Activated CD4-positive, alpha-beta T cell treated with anti-CD3 and anti-CD28 coated beads for 1 hour (primary cell): ENCODE measurements at regions not wholly inside any gene's neighbourhood (a gene's known extent, or its start where the extent isn't known, plus 50 kb on each side); places are given as distances from the start of the nearest gene placed in this dataset.

Experiments
- DNase-seq: peaks from one replicate; pipeline ENCODE4 v3.0.0-alpha.2; 2020

- DNase-seq: no peak
Observed at GRCh38 chr15:77557564-77557963, 75.1 kb downstream of the LINGO1 start.

DNA sequence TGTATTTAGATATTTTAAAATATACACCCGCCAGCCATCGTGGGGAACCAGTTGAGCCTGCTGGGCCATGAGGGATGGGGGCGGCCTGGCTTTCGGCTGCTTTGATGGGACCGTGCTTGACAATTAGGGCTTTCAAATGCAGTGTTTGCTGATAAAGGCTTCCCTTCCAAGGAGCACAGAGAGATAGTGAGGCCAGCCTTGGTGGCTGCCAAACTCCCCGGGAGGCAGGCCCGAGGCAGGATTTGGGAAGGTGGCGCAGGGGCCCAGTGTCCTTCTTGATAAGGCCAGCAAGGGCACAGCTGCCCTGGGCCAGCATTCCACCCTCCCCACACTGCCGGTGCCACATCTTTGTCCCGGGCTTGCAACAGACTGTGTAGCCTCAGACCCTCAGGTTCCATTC lies 75.6 kb downstream of the LINGO1 start:
- DNase-seq: no peak

DNA sequence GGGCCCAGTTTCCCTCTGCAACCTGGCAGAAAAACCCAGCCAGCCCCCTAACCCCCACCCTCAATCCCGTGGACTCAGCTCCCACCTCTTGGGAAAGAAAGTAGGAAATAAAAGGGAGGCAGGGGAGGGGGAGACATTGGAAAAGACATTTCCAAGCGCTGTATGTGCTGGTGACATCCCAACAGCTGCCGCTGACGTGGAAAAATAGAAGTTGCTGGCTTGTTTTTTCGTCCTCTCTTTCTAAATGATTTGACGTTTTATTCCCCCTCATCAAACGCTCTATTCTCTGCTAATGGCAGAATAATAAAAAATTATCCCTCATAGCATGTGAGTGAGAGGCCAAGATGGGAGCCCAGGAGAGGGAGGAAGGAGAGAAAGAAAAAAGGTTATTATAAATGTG lies 76.1 kb downstream of the LINGO1 start:
- no peak for DNase-seq

GRCh38 chr15:77555232-77555631 lies 77.5 kb downstream of the LINGO1 start:
- DNase-seq: no peak

DNA sequence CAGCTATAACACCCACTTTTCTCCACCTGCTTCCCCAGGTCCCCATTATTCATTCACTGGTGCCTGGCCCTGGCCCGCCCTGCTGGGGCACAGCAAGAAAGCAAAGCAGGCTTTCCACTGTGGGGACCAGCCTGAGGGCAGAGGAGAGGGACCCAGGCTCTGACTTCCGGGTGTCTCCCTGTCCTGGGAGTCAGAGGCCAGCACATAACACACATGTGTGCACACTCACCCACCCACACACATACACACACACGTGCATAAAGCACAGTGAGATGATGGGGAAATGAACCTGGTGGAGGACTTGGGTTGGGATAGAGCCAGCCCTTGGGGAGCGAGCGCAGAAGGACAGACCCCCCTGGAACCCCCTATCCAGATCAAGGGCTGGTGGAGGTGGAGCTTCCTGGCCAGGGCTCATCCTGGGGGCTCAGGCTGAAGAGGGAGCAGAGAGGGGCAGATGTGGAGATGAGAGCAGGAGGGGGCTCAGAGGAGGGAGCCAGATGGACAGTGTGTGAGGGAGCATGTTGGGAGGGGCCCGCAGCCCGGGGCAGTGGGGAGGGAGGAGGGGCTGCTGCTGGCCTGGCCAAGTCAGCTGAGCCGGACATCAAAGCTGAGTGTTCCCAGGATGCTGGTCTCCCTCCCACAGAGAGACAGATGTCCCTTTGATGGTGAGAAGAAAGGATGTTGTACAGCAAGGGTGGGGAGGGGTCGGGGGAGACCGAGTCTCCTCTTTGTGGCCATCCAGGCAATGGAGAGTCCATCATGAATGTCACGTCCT lies 78.2 kb downstream of the LINGO1 start:
- DNase-seq: no peak

DNA sequence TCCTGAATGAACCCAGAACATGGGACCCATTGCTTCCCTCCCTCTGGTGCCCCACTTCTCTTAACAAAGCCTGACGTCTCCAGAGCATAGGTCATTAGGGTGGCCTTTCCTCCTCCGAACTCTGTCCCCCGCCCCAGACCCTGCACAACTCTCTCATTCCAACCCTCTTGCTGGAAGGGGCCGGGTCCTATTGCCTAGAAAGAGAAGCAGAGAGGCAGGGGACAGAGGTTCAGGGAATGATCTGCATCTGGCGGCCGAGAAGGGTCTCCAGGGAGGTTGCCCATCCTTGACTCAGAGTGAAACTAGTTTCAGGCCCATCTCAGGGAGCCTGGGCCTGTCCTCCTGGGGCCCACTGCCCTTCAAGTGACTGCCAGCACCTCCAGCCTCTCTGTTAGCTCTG lies 79.0 kb downstream of the LINGO1 start:
- no peak for DNase-seq

DNA sequence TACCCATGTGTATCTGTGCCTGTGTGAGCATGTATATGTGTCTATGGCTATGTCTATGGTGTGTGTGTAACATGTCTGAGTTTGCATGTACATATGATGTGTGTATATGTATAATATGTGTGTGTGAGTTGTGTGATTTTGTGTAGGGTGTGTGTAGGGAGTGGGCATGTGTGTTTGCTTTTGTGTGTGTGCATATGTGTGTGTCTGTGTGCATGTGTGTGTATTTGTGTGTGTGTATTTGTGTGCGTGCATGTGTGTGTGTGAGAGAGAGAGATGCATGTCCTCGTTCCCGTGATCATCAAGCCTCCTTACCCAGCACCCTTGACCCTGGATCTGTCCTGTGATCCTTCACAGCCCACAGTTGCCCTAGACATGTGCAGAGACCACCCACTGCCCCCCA lies 79.5 kb downstream of the LINGO1 start:
- no peak for DNase-seq

DNA sequence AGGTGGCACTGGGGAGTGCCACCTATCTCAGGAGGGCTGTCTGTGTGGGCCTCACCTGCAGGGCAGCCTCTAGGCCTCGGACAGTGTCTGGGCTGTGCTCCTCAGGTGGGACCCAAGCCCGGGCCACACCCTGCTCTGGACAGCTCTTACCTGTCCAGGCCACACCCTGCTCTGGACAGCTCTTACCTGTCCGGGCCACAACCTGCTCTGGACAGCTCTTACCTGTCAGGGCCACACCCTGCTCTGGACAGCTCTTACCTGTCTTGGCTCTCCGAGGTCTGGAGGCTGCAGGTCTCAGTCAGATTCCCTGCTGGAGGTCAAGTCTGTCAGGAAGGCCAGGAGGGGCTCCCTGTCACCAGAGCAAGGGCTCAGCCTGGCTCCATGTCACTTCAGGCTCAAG lies 80.6 kb downstream of the LINGO1 start:
- DNase-seq: no peak

- no peak for DNase-seq
Observed at GRCh38 chr15:77550301-77551251, 82.1 kb downstream of the LINGO1 start.

GRCh38 chr15:77549576-77550288 lies 83.0 kb downstream of the LINGO1 start:
- DNase-seq: no peak

- no peak for DNase-seq
Observed at GRCh38 chr15:77548589-77549557, 83.8 kb downstream of the LINGO1 start.

- DNase-seq: no peak
Observed at GRCh38 chr15:77547801-77548588, 84.7 kb downstream of the LINGO1 start.

- no peak for DNase-seq
Observed at GRCh38 chr15:77546870-77547269, 85.8 kb downstream of the LINGO1 start.

DNA sequence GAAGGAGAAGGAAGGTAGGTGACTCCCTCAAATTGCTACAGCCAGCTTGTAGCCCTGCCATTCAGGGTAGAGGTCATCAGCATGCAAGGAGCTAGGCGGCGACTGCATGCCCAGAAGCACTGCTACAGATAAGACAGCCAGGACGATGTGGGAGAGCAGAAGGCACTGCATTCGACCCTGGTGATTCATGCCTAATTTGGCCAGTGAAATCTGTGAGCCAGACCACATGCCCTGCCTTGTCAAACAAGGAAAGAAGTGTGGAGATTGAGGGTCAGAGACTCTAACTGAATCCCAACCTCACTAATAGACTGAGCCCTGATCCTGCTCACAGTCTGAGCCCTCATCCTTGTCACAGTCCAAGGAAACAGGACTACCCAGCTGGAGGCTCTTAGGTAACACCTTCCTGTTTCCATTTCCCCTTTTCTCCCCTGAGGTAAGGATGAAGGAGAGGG lies 86.6 kb downstream of the LINGO1 start:
- no peak for DNase-seq

DNA sequence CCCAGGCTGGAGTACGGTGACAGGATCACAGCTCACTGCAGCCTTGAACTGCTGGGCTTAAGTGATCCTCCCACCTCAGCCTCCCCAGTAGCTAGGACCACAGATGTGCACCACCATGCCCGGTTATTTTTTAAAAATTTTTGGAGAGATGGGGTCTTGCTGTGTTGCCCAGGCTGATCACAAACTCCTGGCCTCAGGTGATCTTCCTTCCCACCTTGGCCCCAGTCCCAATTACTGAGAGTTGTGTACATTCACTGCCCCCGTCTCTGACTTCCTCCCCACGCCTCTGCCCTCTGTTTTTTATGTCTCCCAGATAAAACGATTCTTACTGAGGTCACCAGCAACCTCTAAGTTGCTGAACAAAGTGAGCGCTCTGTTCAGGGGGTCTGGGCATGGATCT lies 87.7 kb downstream of the LINGO1 start:
- DNase-seq: no peak

DNA sequence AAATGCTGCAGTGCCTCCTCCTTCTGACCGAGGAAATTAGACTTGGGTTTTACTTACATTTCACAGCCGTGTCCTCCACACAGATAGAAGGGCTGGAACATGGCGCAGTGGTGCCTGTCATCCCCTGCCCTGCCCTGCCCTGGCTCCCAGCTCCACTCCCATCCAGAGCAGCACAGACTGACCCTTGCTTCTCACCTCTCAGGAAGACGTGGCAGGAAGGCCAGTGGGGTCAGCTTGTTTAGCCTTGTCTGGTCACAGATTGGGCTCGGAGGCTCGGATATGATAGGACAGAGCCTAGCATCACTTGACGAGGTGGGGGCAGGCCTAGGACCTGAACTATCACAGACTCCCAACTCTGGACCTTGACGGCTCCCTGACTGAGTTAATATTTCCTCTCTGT lies 88.5 kb downstream of the LINGO1 start:
- DNase-seq: no peak

GRCh38 chr15:77543159-77543882 lies 89.4 kb downstream of the LINGO1 start:
- DNase-seq: peak; percentile 61

DNA sequence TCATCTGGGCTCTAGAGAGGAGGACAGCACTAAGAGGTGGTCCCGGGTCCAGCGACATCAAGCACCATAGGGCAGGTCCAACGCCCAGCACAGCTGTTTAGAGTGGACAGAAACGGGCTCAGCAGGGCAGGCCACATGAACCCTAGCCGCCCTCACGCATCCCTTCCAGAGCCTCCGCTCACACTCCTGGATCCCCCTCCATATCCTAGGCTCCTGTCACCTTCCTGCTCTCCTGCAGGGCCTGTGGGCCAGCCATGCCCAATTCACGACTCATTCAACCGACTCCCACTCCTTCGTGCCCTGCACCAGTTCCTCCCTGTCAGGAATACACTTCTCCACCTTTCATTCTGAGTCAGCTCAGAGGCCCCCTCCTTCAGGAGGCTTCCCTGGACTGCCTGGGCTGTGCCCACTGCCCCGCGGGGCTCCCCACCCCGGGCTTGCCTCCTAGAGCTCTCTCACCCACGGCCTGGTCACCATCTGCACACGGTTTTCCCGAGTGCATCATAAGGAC lies 90.2 kb downstream of the LINGO1 start:
- no peak for DNase-seq

DNA sequence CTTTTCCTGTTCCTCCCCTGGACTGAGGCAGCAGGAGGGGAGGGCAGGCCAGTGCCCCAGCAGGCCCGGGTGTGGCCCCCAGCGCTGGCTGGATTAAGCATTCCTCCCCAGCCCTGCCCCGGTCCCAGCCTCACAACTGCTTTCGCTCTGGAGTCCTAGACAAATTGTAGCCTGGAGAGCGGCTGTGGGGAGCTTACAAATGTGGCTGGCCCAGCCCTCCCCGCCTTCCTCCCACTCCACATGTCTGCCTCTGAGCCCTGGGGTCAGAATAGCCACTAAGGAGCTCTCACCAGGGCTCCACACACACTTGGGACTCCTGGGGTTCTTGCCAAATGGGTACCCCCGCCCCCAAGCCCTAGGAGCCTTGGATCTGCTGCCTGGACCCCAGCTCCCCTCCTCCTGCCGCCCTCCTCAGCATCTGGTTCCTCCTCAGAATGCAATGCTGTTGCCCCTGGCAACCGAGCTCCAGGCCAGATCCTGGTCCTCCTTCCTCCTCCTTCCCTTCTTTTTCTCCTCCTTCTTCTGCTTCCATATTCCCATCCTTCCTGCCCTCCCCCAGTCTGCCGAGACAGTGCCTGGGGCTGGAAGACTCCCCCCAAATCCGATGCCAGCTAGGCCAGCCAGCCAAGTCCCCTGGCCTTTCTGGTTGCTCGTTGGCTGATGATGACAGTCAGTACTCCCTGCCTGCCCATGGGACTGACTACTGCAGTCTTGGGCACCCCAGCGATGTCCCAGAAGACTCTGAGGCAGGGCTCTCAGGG lies 91.1 kb downstream of the LINGO1 start:
- DNase-seq: no peak
